DOHH2 (cell line): ENCODE measurements at regions not wholly inside any gene's neighbourhood (a gene's known extent, or its start where the extent isn't known, plus 50 kb on each side); places are given as distances from the start of the nearest gene placed in this dataset.

Source experiments
- H3F3A ChIP-seq: fragments of 200-600 bp; sonication (generic), shearing (Covaris generic); 2 replicates; pipeline ENCODE4 v1.6.0; 2016; ENCODE audit warnings: antibody characterized with exemption, mild to moderate bottlenecking; ENCODE audit not compliant: control insufficient read depth, insufficient read depth
- H3K27ac ChIP-seq: fragments of 200-600 bp; sonication (generic); 2 replicates; pipeline ENCODE4 v1.5.1; 2014; ENCODE audit warnings: low read depth, mild to moderate bottlenecking, low read length, moderate library complexity
- H3K27me3 ChIP-seq: fragments of 200-600 bp; sonication (generic); 2 replicates; pipeline ENCODE4 v1.6.1; 2014; ENCODE audit warnings: mild to moderate bottlenecking, low read length, mixed read lengths; ENCODE audit not compliant: control insufficient read depth
- H3K36me3 ChIP-seq: fragments of 200-600 bp; sonication (generic); 2 replicates; pipeline ENCODE4 v1.6.1; 2014; ENCODE audit warnings: mild to moderate bottlenecking, low read length, moderate library complexity, mixed read lengths; ENCODE audit not compliant: control insufficient read depth
- H3K4me1 ChIP-seq: fragments of 200-600 bp; sonication (generic); 2 replicates; pipeline ENCODE4 v1.6.1; 2014; ENCODE audit warnings: mild to moderate bottlenecking, low read length, mixed read lengths; ENCODE audit not compliant: control insufficient read depth
- H3K4me2 ChIP-seq: fragments of 200-600 bp; sonication (generic); 2 replicates; pipeline ENCODE4 v1.6.0; 2014; ENCODE audit warnings: mild to moderate bottlenecking, low read length, moderate library complexity
- H3K4me3 ChIP-seq: fragments of 200-600 bp; sonication (generic); 2 replicates; pipeline ENCODE4 v1.5.1; 2014; ENCODE audit warnings: mild to moderate bottlenecking, low read length, mixed read lengths
- H3K79me2 ChIP-seq: fragments of 200-600 bp; sonication (generic); 2 replicates; pipeline ENCODE4 v1.6.1; 2014; ENCODE audit warnings: mild to moderate bottlenecking, low read length, mixed read lengths; ENCODE audit not compliant: control insufficient read depth
- H3K9me2 ChIP-seq: fragments of 200-600 bp; sonication (generic); replicated peaks from 2 replicates; pipeline ENCODE4 v1.6.1; 2014; ENCODE audit warnings: mild to moderate bottlenecking, low read length, mixed read lengths; ENCODE audit not compliant: control insufficient read depth
- H3K9me3 ChIP-seq: fragments of 200-600 bp; sonication (generic); 2 replicates; pipeline ENCODE4 v1.6.1; 2014; ENCODE audit warnings: antibody characterized with exemption, low read length, mixed read lengths; ENCODE audit not compliant: control insufficient read depth, insufficient read depth
- H4K20me1 ChIP-seq: fragments of 200-600 bp; sonication (generic); 2 replicates; pipeline ENCODE4 v1.6.0; 2014; ENCODE audit warnings: low read depth, mild to moderate bottlenecking, antibody characterized with exemption, low read length, moderate library complexity; ENCODE audit not compliant: control insufficient read depth, insufficient read depth
- CTCF ChIP-seq: fragments of 200-600 bp; sonication (generic); IDR thresholded peaks from one replicate; pipeline ENCODE4 v1.5.1; 2014; ENCODE audit warnings: antibody characterized with exemption, mild to moderate bottlenecking, low read depth, low read length; ENCODE audit not compliant: poor library complexity, severe bottlenecking
- EZH2phosphoT487 ChIP-seq: fragments of 200-600 bp; sonication (generic); IDR thresholded peaks from 2 replicates; pipeline ENCODE4 v1.6.1; 2017; ENCODE audit warnings: borderline replicate concordance, mild to moderate bottlenecking, antibody characterized with exemption, low read length, moderate library complexity, mixed read lengths

DNA sequence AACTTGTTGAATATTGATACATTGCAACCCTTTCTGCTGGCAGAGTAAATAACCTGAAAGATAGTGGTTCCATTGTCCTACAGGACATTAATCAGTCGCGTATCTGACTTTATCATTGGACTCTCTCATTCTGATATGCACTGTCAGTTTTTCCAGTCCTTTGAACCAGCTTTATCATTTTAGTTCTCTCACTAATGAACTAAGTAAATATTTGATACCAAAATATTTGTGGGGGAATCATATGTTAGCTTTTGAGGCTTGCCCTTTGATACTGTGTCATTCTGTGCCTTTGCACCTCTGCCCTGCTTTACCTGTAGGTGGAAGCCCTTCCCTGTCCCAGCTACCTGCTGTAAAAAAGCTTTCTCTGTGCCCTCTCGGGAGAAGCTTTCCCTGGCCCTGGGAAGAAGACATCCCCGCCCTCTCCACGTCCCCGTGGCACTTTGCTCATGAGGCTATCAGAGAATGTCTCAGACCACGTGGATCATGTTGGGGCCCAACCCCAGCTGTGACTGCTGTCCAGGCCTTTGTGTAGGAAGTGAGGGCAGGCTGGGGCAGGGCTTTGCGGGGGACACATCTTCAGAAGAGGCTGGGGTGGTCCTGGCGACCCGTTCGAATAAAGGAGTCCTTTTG, 117.8 kb upstream of the NXT1 start:
- Histone ChIP-seq H3K36me3 (no peaks in the 10 kb centered on the region), H3K4me3 (no peak overlapping the region), H3K9me2 (no peaks in the 10 kb centered on the region), H3K27me3 (no peaks in the 10 kb centered on the region), H3K9me3 (no peaks in the 10 kb centered on the region), H3K4me2 (no peak overlapping the region), H3K4me1 (no peaks in the 10 kb centered on the region), H3F3A (no peaks in the 10 kb centered on the region), H4K20me1 (no peaks in the 10 kb centered on the region), H3K27ac (no peak overlapping the region), H3K79me2 (no peaks in the 10 kb centered on the region)
- TF ChIP-seq EZH2phosphoT487 (no peak), CTCF (no peak)

- no peaks in the 10 kb centered on the region for H3K79me2 ChIP-seq
- no peak for TF ChIP-seq CTCF
- TF ChIP-seq EZH2phosphoT487: no peak
- H3K36me3 ChIP-seq: no peaks in the 10 kb centered on the region
- H4K20me1 ChIP-seq: no peaks in the 10 kb centered on the region
- H3K4me2 ChIP-seq: no peak overlapping the region
- H3K4me1 ChIP-seq: no peaks in the 10 kb centered on the region
- no peaks in the 10 kb centered on the region for H3K9me3 ChIP-seq
- no peak overlapping the region for H3K4me3 ChIP-seq
- H3K27ac ChIP-seq: no peak overlapping the region
- no peaks in the 10 kb centered on the region for H3F3A ChIP-seq
- H3K9me2 ChIP-seq: no peaks in the 10 kb centered on the region
- no peaks in the 10 kb centered on the region for H3K27me3 ChIP-seq
These were observed 118.4 kb upstream of the NXT1 start for GRCh38 chr20:23232219-23232581.

DNA sequence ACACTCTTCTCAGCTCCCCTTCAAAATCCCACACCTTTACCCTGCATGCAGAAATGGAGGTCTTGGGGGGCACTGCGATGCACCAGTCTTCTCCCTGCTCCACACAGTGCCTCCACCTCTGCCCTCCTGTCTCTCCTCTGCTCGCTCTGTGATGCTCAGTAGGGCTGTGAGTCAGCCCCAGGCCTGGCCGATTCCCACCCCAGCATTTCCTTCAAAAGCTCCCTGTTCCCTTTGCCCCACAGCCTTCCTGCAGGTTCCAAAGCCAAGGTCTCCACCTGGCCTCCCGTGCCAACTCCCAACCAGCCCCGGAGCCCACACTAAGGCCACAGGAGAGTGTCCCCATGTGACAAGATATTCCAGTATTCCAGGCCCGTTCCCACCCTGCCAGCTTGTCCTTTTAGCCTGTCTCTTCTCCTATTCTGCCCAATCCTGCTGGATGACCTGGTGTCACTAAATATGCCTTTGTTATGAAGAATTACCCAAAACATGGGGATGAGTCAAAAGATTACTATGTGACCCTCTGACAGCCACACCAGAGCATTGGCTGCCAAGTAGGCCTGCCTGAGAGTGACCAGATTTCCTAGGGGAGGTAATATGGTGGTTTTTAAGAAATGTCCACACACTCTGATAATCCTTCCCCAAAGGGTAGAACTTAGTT, 118.9 kb upstream of the NXT1 start:
- Histone ChIP-seq H3K4me3 (no peak overlapping the region), H4K20me1 (no peaks in the 10 kb centered on the region), H3K27me3 (no peaks in the 10 kb centered on the region), H3K4me1 (no peaks in the 10 kb centered on the region), H3K9me2 (no peaks in the 10 kb centered on the region), H3K36me3 (no peaks in the 10 kb centered on the region), H3K9me3 (no peaks in the 10 kb centered on the region), H3K79me2 (no peaks in the 10 kb centered on the region), H3K4me2 (no peak overlapping the region), H3F3A (no peaks in the 10 kb centered on the region), H3K27ac (no peak overlapping the region)
- TF ChIP-seq CTCF (no peak), EZH2phosphoT487 (no peak)
